ENCODE measurements at regions not wholly inside any gene's neighbourhood (a gene's known extent, or its start where the extent isn't known, plus 50 kb on each side); places are given as distances from the start of the nearest gene placed in this dataset.

DNA sequence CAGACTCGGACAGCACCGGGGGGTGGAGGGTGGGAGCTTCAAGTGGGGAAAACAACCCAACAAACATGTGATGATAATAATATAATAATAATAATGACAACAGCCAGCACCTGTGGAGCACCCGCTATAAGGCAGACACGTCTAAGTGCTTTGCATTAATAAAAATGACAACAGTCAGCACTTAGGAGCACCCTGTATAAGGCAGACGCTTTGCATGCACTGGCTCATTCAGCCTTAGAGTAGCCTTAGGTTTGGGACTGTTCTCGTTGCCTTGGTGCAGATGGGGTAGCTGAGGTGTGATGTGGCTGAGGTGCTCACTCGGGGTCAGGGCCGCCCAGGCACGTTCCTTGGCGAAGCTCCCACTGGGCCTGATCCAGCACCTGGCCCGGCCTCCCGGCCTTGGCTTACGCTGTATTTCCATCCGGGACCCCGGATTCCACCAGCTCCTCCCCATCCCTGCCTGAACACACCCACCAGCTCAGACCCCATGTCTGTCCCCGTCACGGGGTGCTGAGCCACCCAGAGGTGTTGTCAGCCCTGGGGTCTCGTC lies 144.0 kb upstream of the CIBAR2 start:
- Histone ChIP-seq H3K27me3 (ENCODE audit: insufficient read depth, low read depth) (peaks cover 75% of the 10 kb centered on the region), H2AFZ (ENCODE audit: low read depth) (no peak overlapping the region), H3K79me2 (ENCODE audit: insufficient read depth, low read depth) (no peaks in the 10 kb centered on the region), H3K4me3 (IDR thresholded peaks at IDR 0.05; ENCODE audit: insufficient read depth, low read depth, low read length) (no peak overlapping the region), H3K4me1 (ENCODE audit: low read depth, poor library complexity, severe bottlenecking) (no peaks in the 10 kb centered on the region), H3K9ac (no peak overlapping the region), H3K27ac (no peak overlapping the region), H4K20me1 (ENCODE audit: insufficient read depth) (no peaks in the 10 kb centered on the region), H3K4me2 (no peak overlapping the region), H3K36me3 (ENCODE audit: insufficient read depth) (no peaks in the 10 kb centered on the region)
- TF ChIP-seq CTCF (conservative IDR thresholded peaks at IDR 0.05; ENCODE audit: low read depth, low read length) = no peak

- Histone ChIP-seq H3K4me1 (ENCODE audit: low read depth, poor library complexity, severe bottlenecking) (no peaks in the 10 kb centered on the region), H2AFZ (ENCODE audit: low read depth) (no peak overlapping the region), H3K4me3 (IDR thresholded peaks at IDR 0.05; ENCODE audit: insufficient read depth, low read depth, low read length) (no peak overlapping the region), H3K79me2 (ENCODE audit: insufficient read depth, low read depth) (no peaks in the 10 kb centered on the region), H3K27me3 (ENCODE audit: insufficient read depth, low read depth) (peaks cover 84% of the 10 kb centered on the region), H3K9ac (no peak overlapping the region), H3K27ac (no peak overlapping the region), H3K4me2 (no peak overlapping the region), H4K20me1 (ENCODE audit: insufficient read depth) (no peaks in the 10 kb centered on the region), H3K36me3 (ENCODE audit: insufficient read depth) (no peaks in the 10 kb centered on the region)
- TF ChIP-seq CTCF (conservative IDR thresholded peaks at IDR 0.05; ENCODE audit: low read depth, low read length) = no peak
Observed at GRCh38 chr16:85257483-85257882, 145.2 kb upstream of the CIBAR2 start.

- Histone ChIP-seq H3K4me1 (ENCODE audit: low read depth, poor library complexity, severe bottlenecking) (no peaks in the 10 kb centered on the region), H3K4me3 (IDR thresholded peaks at IDR 0.05; ENCODE audit: insufficient read depth, low read depth, low read length) (no peak overlapping the region), H3K36me3 (ENCODE audit: insufficient read depth) (no peaks in the 10 kb centered on the region), H4K20me1 (ENCODE audit: insufficient read depth) (no peaks in the 10 kb centered on the region), H3K4me2 (no peak overlapping the region), H3K9ac (no peak overlapping the region), H3K79me2 (ENCODE audit: insufficient read depth, low read depth) (no peaks in the 10 kb centered on the region), H3K27me3 (ENCODE audit: insufficient read depth, low read depth) (peaks cover 91% of the 10 kb centered on the region), H3K27ac (no peak overlapping the region), H2AFZ (ENCODE audit: low read depth) (no peak overlapping the region)
- TF ChIP-seq CTCF (conservative IDR thresholded peaks at IDR 0.05; ENCODE audit: low read depth, low read length) = no peak
Observed at GRCh38 chr16:85258166-85258565, 145.9 kb upstream of the CIBAR2 start.

GRCh38 chr16:85258629-85259028 lies 146.4 kb upstream of the CIBAR2 start:
- no peaks in the 10 kb centered on the region for H3K4me1 ChIP-seq (ENCODE audit: low read depth, poor library complexity, severe bottlenecking)
- no peak overlapping the region for H3K27ac ChIP-seq
- H3K4me3 ChIP-seq (IDR thresholded peaks at IDR 0.05; ENCODE audit: insufficient read depth, low read depth, low read length) = no peak overlapping the region
- peaks cover 95% of the 10 kb centered on the region for H3K27me3 ChIP-seq (ENCODE audit: insufficient read depth, low read depth)
- no peak overlapping the region for H2AFZ ChIP-seq (ENCODE audit: low read depth)
- H3K79me2 ChIP-seq (ENCODE audit: insufficient read depth, low read depth) = no peaks in the 10 kb centered on the region
- no peak overlapping the region for H3K4me2 ChIP-seq
- no peak overlapping the region for H3K9ac ChIP-seq
- H4K20me1 ChIP-seq (ENCODE audit: insufficient read depth) = no peaks in the 10 kb centered on the region
- H3K36me3 ChIP-seq (ENCODE audit: insufficient read depth) = no peaks in the 10 kb centered on the region
- TF ChIP-seq CTCF (conservative IDR thresholded peaks at IDR 0.05; ENCODE audit: low read depth, low read length) = no peak

Data from KMS-11 (cell line).